ENCODE measurements at regions not wholly inside any gene's neighbourhood (a gene's known extent, or its start where the extent isn't known, plus 50 kb on each side); places are given as distances from the start of the nearest gene placed in this dataset.

GRCh38 chr10:71011141-71011540, 122.8 kb upstream of the PCBD1 start:
- TF ChIP-seq ZNF274 (IDR thresholded peaks at IDR 0.05; ENCODE audit: low read depth, low read length) (no peak), CTCF (IDR thresholded peaks at IDR 0.05 in 2 of 3, conservative IDR thresholded peaks at IDR 0.05 in 1 of 3; ENCODE audit: borderline replicate concordance in 1 of 3, insufficient read depth in 1 of 3, low read depth in 2 of 3, low read length in 2 of 3) (no peak), MAX (IDR thresholded peaks at IDR 0.05) (no peak), SP1 (IDR thresholded peaks at IDR 0.05; ENCODE audit: low read depth) (no peak), POLR2AphosphoS5 (IDR thresholded peaks at IDR 0.05; ENCODE audit: low read depth, low read length) (no peak), SIN3A (IDR thresholded peaks at IDR 0.05; ENCODE audit: low read depth) (no peak), EZH2phosphoT487 (IDR thresholded peaks at IDR 0.05; ENCODE audit: borderline replicate concordance) (no peak), YY1 (IDR thresholded peaks at IDR 0.05; ENCODE audit: extremely low read depth, insufficient replicate concordance, low read depth, low read length) (no peak), CEBPB (IDR thresholded peaks at IDR 0.05; ENCODE audit: low read depth) (no peak), TCF7L2 (IDR thresholded peaks at IDR 0.05; ENCODE audit: borderline replicate concordance, extremely low read depth, insufficient read depth, insufficient read length) (no peak)

Data from HCT116 (cell line).